IPS-NIHi11 (cell line): ENCODE measurements at regions not wholly inside any gene's neighbourhood (a gene's known extent, or its start where the extent isn't known, plus 50 kb on each side); places are given as distances from the start of the nearest gene placed in this dataset.

Experiments used
- DNase-seq: peaks from one replicate; pipeline ENCODE4 v3.0.0; 2012; ENCODE audit warnings: mixed read lengths, low spot score

DNA sequence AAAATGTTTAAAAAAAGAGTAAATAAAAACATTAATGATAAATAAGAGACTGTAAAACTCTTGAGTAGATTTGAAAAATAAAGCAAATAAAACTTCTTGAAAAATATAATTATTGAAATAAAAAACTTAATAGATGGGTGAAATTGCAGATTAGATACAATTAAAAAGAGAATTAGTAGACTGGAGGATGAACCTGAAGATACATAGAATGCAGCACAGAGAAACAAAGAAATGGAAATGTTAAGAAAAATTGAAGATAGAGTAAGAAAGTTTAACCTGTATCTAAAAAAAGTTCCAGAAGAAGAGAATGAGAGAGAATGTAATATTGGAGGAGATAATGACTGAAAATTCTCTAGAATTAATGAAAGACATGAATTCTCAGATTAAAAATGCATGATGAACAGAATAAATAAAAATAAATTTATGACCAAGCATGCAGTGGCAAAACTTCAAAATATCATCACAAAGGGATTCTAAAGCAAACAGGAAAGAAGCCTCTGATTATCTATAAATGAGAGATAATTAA lies 438.1 kb upstream of the CLINT1 start:
- DNase-seq, result no peak

DNA sequence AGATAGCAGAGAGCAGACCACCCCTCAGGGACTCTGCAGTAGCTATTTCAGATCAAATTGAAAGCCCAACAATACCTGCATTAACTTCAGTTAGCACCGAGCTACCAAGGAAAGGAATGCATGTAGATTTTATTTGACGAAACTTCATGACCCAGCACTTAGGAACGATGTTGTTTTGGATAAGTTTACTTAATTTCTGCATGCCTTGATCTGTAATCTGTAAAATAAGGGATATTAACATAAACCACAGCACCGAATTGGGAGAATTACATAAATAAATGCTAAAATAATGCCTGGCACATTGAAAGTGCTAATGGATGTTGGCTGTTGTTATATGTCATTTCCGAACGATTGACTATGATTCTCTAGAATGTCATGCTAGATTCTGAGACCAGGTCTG lies 435.8 kb upstream of the CLINT1 start:
- no peak for DNase-seq

DNA sequence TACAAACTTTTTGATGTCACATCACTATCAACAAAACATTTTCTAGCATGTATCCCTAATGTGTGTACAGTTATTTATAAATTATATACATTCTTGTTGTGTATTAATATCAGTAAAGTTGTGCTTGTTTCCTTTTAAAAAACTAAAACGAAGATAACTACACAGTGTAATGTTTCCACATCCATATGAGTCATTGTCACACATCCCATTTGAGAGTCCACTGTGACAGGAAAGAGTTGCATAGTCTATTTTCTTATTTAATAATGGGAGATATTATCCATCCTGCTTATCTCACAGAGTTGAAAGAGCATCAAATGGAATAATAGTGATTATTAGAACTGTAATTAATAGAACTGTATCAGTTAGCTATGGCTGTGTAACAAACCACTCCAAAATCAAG lies 434.0 kb upstream of the CLINT1 start:
- no peak for DNase-seq

- DNase-seq, result no peak
Measured at GRCh38 chr5:158289967-158290366, 431.0 kb upstream of the CLINT1 start.

DNA sequence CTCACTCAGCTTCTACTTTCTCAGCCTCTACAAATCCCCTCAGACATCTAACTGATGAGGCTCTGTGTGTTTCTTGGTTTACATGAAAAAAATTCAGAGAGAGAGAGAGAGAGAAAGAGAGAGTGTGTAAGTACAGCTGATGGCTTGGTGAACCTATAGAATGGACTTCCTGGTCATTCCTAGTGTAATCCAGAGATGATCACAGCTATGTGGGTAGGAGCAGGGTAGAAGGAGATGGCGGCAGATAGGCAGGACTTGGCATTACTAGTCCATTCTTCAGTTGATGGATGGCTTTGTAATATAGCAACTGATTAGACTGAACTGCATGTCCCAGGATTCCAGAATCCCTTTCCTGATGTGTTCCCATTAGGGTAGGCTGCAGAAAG lies 429.3 kb upstream of the CLINT1 start:
- no peak for DNase-seq

GRCh38 chr5:158287643-158288271 lies 428.8 kb upstream of the CLINT1 start:
- no peak for DNase-seq

DNA sequence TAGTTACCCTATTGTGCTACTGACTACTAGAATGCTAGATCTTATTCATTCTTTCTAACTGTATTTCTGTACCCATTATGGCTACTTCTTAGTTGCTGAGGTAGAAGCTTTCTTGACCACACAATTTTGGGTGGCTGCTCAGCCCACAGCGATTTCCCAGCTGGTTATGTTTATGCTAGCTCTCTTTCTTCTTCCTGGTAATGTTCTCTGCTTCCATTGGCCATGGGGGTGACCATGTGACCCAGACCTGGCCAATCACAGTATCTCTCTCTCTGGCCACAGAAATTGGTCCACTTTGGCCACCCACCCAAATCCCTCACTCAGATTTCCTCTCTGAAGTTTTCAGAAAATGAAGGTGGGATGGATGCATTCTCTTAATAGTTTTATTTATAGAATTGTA lies 427.9 kb upstream of the CLINT1 start:
- no peak for DNase-seq

- no peak for DNase-seq
Measured at GRCh38 chr5:158285698-158286097, 426.8 kb upstream of the CLINT1 start.

- DNase-seq, result no peak
Measured at GRCh38 chr5:158284242-158284641, 425.3 kb upstream of the CLINT1 start.

- DNase-seq, result no peak
Measured at GRCh38 chr5:158283397-158283796, 424.5 kb upstream of the CLINT1 start.

- no peak for DNase-seq
Measured at GRCh38 chr5:158278216-158278925, 419.4 kb upstream of the CLINT1 start.

DNA sequence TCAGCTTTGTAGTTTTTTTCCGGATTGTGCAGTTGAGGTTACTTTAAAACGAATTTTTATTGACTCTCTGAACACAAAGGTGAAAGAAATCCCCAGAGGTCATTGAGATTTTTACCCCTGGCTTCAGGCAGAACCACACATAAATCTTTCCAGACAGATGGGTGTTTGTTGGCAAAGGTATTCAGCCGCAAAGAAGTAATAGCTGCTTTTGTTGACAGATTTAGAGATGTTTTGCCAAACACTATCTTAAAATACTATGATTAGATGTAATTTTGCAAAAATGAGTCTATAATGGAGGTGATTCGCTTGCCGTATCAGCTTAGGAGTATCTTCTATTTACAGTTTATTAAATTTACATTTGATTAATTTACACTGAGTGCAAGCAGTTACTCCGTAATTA lies 418.3 kb upstream of the CLINT1 start:
- DNase-seq, result no peak

DNA sequence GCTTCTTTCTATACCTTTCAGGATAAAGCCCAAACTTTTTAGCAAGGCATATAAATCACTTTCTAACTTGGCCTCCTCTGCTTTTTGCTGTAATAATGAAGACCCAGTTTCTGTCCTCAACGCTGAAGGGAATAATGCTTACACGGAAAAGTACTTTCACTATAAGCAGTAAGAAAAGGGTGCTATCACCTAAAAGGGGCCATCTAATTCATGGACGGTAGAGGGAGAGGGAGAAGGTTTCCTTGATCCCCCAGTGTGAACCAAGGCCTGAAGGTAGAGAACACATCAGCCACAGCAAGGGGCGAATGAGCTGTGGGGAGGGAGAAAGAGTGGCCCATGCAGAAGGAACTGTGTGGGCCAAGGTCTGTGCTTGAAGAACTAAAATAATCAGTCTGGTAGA lies 417.7 kb upstream of the CLINT1 start:
- DNase-seq, result no peak

DNA sequence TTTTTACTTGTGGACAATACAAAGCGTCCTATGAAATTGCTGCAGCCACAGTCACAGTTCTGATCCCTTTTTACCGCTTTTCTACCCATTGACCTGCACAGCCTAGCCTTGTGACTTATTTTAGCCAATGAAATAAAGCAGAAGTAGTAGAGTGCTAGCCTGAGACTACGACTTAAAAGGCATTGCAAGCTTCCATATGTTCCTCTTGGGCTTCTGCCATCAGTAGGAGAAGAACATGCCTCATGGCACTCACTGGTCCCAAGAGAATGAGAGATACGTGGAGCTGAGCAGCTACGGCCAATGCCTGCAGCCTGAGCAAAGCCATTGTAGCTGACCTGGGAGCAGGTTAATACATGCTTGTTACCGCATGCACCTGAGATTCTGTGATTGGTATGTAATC lies 416.6 kb upstream of the CLINT1 start:
- no peak for DNase-seq

- DNase-seq, result peak; percentile 39
Measured at GRCh38 chr5:158273035-158273434, 414.1 kb upstream of the CLINT1 start.

DNA sequence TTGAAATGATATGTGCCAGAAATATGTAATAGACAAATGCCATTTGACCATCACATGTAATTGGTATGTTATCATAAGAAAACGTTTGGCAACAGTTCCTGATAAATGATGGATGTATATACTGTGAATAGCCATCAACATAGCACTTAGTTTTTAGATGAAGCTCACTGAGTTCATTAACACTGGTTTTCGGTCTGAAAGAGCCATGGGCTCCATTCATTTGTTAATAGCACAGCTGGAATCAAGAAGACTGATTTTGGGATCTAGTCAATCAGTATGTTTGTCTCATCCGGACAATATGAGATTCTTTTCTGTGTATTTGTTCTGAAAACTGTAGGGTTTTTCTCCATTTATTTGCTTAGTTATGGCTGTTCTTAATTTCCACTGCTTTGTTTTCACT lies 413.5 kb upstream of the CLINT1 start:
- no peak for DNase-seq

DNA sequence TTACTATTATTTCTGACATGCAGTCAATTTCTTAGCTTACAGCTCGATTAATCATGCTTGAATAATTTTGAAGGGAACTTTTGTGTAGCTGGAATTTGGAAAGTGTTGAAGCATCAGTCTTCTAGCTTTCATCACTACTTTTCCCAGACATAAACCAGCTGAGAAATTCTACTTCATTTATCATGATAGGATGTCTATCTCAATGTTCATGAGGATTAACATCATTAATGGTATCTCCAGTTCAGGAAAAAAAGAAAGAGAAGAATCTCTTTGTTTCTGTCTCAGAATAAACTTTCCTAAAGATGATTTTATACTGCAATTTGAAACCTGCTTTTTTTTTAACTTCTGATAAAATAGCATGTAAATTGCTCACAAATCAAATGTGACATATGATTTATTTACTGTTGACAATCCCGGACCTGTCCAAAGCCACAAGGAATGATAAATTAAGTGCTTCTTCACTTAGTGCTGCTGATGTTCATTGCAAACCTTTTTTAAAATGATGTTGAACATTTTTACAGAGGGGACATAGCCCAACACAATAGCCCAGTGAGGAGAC lies 412.1 kb upstream of the CLINT1 start:
- no peak for DNase-seq

DNA sequence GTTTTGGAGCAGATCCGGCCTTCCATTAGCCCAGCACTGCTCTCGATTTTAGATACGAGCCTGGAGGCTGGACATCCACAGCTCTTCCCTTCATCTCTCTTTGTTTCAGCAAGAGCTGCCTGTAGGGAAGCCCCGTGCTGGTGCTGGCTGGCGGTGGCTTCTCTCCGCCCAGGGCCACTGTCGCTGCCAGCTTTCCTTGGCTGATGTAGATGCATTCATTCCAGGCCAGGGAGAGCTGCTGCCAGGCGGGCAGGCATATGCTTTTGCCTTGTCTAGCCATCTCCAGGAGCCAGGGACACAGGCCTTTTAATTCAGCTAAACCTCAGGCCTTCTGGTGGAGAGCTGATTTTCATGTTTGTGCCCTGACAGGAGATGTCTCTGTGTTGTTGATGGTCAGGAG lies 409.3 kb upstream of the CLINT1 start:
- DNase-seq, result no peak

DNA sequence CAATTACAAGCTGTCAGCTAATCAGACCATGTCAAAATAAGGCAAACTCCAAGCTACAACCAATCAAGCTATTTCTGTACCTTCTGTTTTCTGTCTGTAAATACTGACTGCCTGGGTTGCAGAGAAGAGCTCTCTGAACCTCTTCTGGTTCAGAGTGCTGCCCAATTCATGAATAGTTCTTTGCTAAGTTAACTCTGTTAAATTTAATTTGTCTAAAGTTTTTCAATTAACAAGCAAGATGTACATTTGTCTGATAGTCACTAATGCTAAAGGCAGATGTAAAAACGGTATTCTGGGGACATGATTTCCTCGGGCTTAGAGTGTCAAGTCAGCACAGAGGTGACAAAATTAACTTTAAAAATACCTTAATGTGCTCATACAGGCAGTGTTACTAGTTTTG lies 408.3 kb upstream of the CLINT1 start:
- no peak for DNase-seq

- DNase-seq, result no peak
Measured at GRCh38 chr5:158265931-158266700, 407.2 kb upstream of the CLINT1 start.

GRCh38 chr5:158265346-158265745 lies 406.4 kb upstream of the CLINT1 start:
- DNase-seq, result no peak

DNA sequence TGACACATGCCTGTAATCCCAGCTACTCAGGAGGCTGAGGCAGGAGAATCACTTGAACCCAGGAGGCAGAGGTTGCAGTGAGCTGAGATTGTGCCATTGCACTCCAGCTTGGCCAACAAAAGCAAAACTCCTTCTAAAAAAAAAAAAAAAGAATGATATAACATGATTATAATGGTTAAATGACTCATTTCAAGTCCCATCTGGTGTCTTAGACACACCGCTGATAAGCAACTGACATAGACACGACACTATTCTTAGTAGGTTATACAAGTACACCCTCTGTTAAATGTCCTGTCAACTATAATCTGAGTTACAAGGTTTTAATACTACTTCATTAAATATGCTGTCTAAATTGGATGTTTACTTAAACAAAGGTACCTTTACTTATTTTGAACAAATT lies 405.3 kb upstream of the CLINT1 start:
- DNase-seq, result no peak
